ENCODE measurements at regions not wholly inside any gene's neighbourhood (a gene's known extent, or its start where the extent isn't known, plus 50 kb on each side); places are given as distances from the start of the nearest gene placed in this dataset.
A peak's percentile ranks its signal among the peaks of the same experiment; 100 is the strongest.

DNA sequence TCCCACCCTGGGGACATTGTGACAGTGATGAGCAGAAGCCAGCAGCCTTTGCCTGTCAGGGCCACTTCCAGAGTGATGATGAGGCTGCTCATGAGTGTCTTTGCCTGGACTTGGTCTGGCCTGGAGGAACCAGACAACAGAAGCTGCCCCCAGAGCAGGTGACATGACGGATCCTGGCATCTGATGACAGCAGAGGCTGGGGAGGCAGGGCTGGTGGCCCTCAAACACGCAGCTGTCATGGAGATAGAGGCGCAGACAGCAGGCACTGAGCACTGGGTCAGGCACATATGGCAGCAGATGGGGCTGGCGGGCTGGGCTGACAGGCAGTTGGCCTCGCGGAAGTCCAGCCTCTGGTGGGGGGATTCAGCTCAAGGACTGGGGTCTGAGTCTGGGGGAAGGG lies 66.4 kb upstream of the STUM start:
- H3K9me3 Mint-ChIP-seq, result no peaks in the 10 kb centered on the region
- H3K27me3 Mint-ChIP-seq (ENCODE audit: low read depth), result peaks cover 55% of the 10 kb centered on the region
- DNase-seq (ENCODE audit: low spot score in 2 of 2, unreplicated experiment in 2 of 2), result no peak
- H3K4me1 Mint-ChIP-seq, result peaks cover 5% of the 10 kb centered on the region
- TF ChIP-seq, protein P1, sequence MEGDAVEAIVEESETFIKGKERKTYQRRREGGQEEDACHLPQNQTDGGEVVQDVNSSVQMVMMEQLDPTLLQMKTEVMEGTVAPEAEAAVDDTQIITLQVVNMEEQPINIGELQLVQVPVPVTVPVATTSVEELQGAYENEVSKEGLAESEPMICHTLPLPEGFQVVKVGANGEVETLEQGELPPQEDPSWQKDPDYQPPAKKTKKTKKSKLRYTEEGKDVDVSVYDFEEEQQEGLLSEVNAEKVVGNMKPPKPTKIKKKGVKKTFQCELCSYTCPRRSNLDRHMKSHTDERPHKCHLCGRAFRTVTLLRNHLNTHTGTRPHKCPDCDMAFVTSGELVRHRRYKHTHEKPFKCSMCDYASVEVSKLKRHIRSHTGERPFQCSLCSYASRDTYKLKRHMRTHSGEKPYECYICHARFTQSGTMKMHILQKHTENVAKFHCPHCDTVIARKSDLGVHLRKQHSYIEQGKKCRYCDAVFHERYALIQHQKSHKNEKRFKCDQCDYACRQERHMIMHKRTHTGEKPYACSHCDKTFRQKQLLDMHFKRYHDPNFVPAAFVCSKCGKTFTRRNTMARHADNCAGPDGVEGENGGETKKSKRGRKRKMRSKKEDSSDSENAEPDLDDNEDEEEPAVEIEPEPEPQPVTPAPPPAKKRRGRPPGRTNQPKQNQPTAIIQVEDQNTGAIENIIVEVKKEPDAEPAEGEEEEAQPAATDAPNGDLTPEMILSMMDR (IDR thresholded peaks at IDR 0.05; ENCODE audit: unreplicated experiment), result no peak
- H3K27ac Mint-ChIP-seq, result no peak overlapping the region
- H3K4me3 Mint-ChIP-seq, result no peak overlapping the region
- no peaks in the 10 kb centered on the region for H3K36me3 Mint-ChIP-seq

DNA sequence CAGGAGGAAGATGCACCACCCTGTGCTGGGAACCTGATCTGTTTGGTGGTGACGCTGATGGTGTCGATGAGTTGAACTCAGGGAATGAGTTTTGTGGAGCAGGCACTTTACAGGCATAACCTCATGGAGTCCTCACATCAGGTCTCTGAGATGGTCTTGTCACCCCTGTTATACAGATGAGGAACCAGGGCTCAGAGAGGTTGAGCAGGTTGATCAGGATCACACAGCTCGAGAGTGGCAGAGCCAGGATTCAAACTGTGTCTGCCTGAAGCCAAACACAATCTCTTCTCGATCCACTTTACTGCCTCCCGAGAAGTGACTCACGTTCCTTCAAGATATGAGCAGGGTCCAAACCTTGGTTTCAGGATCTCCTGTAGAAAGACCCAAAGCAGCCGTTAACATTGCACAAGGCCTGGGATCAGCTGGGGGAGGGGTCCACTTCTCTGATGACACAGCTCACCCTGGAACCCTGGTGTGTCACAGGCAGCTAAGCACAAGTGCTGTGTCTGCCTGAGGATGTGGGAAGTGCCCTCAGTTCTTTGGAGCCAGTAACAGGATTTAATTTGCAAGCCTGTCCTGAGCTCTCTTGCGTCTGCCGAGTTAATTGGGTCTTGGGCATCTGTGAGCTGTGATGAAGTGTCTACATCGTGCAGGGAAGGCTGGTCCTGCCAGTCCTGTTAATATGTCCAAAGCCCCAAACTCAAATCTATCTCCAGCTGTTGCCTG lies 65.4 kb upstream of the STUM start:
- Mint-ChIP-seq H3K36me3 (no peaks in the 10 kb centered on the region), H3K27me3 (ENCODE audit: low read depth) (peaks cover 58% of the 10 kb centered on the region), H3K27ac (no peak overlapping the region), H3K9me3 (no peaks in the 10 kb centered on the region), H3K4me3 (no peak overlapping the region), H3K4me1 (peaks cover 5% of the 10 kb centered on the region)
- no peak for DNase-seq (ENCODE audit: low spot score in 2 of 2, unreplicated experiment in 2 of 2)
- TF ChIP-seq, protein P1 (IDR thresholded peaks at IDR 0.05; ENCODE audit: unreplicated experiment), result no peak

DNA sequence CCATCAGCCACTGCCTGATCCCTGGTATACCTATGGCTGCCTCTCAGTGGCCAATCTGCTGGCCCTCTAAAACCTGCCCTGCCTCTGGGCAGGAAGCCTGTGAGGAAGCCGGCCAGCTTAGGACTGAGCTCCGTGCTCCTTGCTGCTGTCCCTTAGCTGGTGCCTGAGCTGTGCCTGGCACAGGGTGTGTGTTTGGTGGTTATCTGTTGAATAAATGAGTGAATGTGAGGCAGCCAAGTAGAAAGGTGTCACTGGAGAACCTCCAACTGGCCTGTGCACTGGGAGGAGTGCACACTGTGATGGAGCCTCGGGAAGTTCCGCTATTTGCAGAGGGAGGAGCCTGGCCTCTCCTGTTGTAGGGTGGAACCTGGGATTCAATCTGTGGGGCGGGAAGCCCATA lies 63.4 kb upstream of the STUM start:
- H3K4me1 Mint-ChIP-seq, result peaks cover 5% of the 10 kb centered on the region
- H3K9me3 Mint-ChIP-seq, result no peaks in the 10 kb centered on the region
- TF ChIP-seq, protein P1 (IDR thresholded peaks at IDR 0.05; ENCODE audit: unreplicated experiment), result no peak
- H3K27ac Mint-ChIP-seq, result no peak overlapping the region
- no peak overlapping the region for H3K4me3 Mint-ChIP-seq
- H3K36me3 Mint-ChIP-seq, result no peaks in the 10 kb centered on the region
- peaks cover 58% of the 10 kb centered on the region for H3K27me3 Mint-ChIP-seq (ENCODE audit: low read depth)
- no peak for DNase-seq (ENCODE audit: low spot score in 2 of 2, unreplicated experiment in 2 of 2)

DNA sequence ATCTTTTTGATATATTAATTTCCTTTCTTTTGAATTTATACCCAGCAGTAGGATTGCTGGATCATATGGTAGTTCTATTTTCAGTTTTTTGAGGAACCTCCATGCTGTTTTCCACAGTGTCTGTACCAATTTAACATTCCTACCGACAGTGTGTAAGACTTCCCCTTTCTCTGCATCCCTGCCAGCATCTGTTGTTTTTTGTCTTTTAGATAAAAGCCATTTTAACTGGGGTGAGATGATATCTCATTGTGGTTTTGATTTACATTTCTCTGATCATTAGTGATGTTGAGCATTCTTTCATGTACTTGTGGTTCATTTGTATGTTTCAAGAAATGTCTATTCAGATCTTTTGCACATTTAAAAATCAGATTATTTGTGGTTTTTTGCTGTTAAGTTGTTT lies 62.4 kb upstream of the STUM start:
- Mint-ChIP-seq H3K9me3 (no peaks in the 10 kb centered on the region), H3K27me3 (ENCODE audit: low read depth) (peaks cover 58% of the 10 kb centered on the region), H3K4me1 (peaks cover 5% of the 10 kb centered on the region), H3K4me3 (no peak overlapping the region), H3K27ac (no peak overlapping the region), H3K36me3 (no peaks in the 10 kb centered on the region)
- DNase-seq (ENCODE audit: low spot score in 2 of 2, unreplicated experiment in 2 of 2), result no peak
- TF ChIP-seq, protein P1 (IDR thresholded peaks at IDR 0.05; ENCODE audit: unreplicated experiment), result no peak

DNA sequence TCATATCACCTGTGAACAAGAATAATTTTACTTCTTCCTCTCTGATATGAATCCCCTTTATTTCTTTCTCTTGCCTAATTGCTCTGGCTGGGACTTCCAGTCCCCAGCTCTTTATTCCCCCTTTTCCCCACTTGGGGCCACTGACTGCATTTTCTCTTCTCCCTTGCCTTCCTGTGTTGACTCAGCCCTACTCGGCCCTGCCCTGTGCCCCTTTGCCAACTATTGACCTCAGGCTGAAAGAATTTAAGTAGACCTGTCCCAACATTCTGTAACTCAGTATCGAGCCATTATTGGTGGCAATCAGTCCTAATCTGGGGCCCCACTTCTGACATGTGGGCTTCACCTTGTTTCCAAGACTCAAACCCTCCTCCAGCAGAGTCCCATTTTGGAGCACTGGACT lies 60.6 kb upstream of the STUM start:
- TF ChIP-seq, protein P1 (IDR thresholded peaks at IDR 0.05; ENCODE audit: unreplicated experiment), result no peak
- no peaks in the 10 kb centered on the region for H3K4me1 Mint-ChIP-seq
- peak in 1 of 2 experiments; percentile 16 for DNase-seq (ENCODE audit: low spot score in 2 of 2, unreplicated experiment in 2 of 2)
- H3K36me3 Mint-ChIP-seq, result no peaks in the 10 kb centered on the region
- H3K27me3 Mint-ChIP-seq (ENCODE audit: low read depth), result peaks cover 43% of the 10 kb centered on the region
- no peak overlapping the region for H3K4me3 Mint-ChIP-seq
- no peaks in the 10 kb centered on the region for H3K9me3 Mint-ChIP-seq
- no peak overlapping the region for H3K27ac Mint-ChIP-seq
